ENCODE measurements at regions not wholly inside any gene's neighbourhood (a gene's known extent, or its start where the extent isn't known, plus 50 kb on each side); places are given as distances from the start of the nearest gene placed in this dataset.

DNA sequence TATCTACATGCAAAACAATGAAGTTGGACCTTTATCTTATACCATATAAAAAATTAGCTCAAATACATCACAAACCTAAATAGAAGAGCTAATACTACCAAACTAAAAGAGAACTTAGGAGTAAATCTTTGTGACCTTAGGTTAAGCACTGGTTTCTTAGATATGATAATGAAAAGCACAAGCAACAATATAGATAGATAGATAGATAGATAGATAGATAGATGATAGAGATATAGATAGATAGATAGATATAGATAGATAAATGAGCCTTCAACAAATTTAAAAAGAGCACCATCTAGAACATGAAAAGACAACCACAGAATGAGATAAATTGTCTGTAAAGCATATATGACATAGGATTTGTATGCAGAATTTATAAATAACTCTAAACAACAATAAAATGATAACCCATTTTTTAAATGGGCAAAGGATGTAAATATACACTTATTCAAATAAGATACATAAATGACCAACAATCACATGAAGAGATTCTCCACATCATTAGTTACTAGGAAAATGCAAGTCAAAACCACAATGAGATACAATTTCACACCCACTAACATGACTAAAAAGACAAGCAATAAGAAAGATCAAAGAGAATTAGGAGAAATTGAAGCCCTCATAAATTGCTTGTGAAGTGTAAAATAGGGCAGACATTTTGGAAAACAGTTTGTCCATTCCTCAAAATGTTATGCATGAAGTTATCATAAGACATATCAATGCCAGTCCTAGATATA lies 293.7 kb downstream of the BTG1 start:
- intact Hi-C loops (cut with DNase I) = no loop called here
- Histone ChIP-seq H3K9me3 (no peaks in the 10 kb centered on the region), H3K36me3 (no peaks in the 10 kb centered on the region), H3K27ac (no peak overlapping the region), H3K9ac (ENCODE audit: low read depth in 2 of 2, low read length in 2 of 2) (no peak overlapping the region), H3K4me1 (no peaks in the 10 kb centered on the region), H3K27me3 (no peaks in the 10 kb centered on the region), H3K4me3 (no peak overlapping the region)
- TF ChIP-seq, protein P1, sequence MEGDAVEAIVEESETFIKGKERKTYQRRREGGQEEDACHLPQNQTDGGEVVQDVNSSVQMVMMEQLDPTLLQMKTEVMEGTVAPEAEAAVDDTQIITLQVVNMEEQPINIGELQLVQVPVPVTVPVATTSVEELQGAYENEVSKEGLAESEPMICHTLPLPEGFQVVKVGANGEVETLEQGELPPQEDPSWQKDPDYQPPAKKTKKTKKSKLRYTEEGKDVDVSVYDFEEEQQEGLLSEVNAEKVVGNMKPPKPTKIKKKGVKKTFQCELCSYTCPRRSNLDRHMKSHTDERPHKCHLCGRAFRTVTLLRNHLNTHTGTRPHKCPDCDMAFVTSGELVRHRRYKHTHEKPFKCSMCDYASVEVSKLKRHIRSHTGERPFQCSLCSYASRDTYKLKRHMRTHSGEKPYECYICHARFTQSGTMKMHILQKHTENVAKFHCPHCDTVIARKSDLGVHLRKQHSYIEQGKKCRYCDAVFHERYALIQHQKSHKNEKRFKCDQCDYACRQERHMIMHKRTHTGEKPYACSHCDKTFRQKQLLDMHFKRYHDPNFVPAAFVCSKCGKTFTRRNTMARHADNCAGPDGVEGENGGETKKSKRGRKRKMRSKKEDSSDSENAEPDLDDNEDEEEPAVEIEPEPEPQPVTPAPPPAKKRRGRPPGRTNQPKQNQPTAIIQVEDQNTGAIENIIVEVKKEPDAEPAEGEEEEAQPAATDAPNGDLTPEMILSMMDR (IDR thresholded peaks at IDR 0.05) = no peak
- DNase-seq = no peak

DNA sequence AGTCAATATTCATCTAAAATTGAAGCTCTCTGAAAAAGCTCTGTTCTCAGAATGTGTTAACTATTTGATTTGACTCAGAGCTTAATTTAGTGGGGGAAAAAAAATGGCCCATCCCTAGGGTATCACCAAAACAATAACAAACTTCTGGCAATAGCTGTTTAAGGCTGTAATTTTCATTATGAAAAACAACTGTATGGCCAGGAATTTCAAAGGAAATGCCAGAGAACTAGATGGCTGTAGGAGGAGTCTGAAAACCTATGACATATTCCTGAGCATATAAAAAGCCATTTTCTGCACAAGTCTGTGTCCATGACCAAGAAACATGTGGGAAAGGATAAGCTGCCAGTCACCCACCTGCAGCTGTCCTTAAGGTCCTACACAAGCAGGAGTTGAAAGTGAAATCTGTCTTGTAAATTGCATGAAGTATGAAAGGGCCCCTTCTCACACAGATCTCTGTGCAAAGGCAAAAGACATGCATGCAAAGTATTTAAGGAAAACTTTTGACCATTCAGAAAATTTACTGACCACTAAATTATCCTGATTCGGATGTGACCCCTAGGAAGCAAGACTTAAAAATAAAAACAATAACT lies 299.1 kb downstream of the BTG1 start:
- Histone ChIP-seq H3K27me3 (no peaks in the 10 kb centered on the region), H3K4me1 (no peaks in the 10 kb centered on the region), H3K27ac (no peak overlapping the region), H3K9me3 (no peaks in the 10 kb centered on the region), H3K4me3 (no peak overlapping the region), H3K9ac (ENCODE audit: low read depth in 2 of 2, low read length in 2 of 2) (no peak overlapping the region), H3K36me3 (no peaks in the 10 kb centered on the region)
- TF ChIP-seq, protein P1 (IDR thresholded peaks at IDR 0.05) = no peak
- DNase-seq = no peak
- intact Hi-C loops (cut with DNase I) = no loop called here

DNA sequence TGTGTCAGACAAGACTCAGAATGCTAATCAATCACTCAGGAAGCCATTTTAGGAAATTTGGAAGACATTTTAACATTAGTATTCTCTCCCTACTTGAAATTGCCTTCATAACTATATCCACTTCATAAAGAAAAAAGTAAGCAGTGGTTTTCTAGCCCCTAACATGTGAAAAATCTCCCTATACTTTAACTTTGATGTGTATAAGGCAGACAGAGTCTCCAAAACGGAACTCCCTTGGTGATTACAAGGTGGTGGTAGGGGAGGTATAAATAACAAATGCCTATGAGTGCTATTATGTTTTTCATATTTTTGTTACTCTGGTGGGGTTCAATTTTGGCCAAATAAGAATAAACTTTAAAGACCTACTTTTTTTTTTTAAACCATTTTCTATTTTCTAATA lies 300.3 kb downstream of the BTG1 start:
- H3K9ac ChIP-seq (ENCODE audit: low read depth in 2 of 2, low read length in 2 of 2) = no peak overlapping the region
- H3K4me1 ChIP-seq = no peaks in the 10 kb centered on the region
- intact Hi-C loops (cut with DNase I) = no loop called here
- no peaks in the 10 kb centered on the region for H3K36me3 ChIP-seq
- TF ChIP-seq, protein P1 (IDR thresholded peaks at IDR 0.05) = no peak
- no peak overlapping the region for H3K4me3 ChIP-seq
- no peak overlapping the region for H3K27ac ChIP-seq
- DNase-seq = no peak
- no peaks in the 10 kb centered on the region for H3K9me3 ChIP-seq
- no peaks in the 10 kb centered on the region for H3K27me3 ChIP-seq

- TF ChIP-seq, protein P1 (IDR thresholded peaks at IDR 0.05) = no peak
- intact Hi-C loops (cut with DNase I) = no loop called here
- H3K27ac ChIP-seq = no peak overlapping the region
- no peak overlapping the region for H3K9ac ChIP-seq (ENCODE audit: low read depth in 2 of 2, low read length in 2 of 2)
- H3K4me1 ChIP-seq = no peaks in the 10 kb centered on the region
- no peaks in the 10 kb centered on the region for H3K27me3 ChIP-seq
- DNase-seq = no peak
- H3K36me3 ChIP-seq = no peaks in the 10 kb centered on the region
- H3K9me3 ChIP-seq = no peaks in the 10 kb centered on the region
- no peak overlapping the region for H3K4me3 ChIP-seq
Measured at GRCh38 chr12:91841822-91842221, 303.8 kb downstream of the BTG1 start.

DNA sequence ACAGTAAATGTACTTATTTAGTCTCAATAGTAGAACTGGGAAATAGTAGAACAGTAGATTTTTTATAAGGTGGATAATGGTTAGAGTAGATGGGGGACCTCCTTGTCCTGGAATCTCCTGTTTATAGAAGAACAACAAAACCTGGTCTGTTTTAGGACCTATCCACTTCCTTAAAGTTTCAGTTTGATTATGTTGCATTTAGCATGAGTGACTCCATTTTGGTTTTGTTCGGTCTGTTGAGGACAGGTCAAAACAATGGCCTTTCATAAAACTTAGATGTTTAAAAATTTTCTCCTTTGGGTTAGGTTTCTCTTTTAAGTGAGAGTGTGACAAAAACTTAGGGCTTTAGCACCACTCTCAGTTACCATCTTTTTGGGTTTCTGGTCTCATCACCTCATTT lies 308.9 kb downstream of the BTG1 start:
- Histone ChIP-seq H3K9me3 (no peaks in the 10 kb centered on the region), H3K4me3 (no peak overlapping the region), H3K9ac (ENCODE audit: low read depth in 2 of 2, low read length in 2 of 2) (no peak overlapping the region), H3K27me3 (no peaks in the 10 kb centered on the region), H3K36me3 (no peaks in the 10 kb centered on the region), H3K27ac (no peak overlapping the region), H3K4me1 (no peaks in the 10 kb centered on the region)
- TF ChIP-seq, protein P1 (IDR thresholded peaks at IDR 0.05) = no peak
- intact Hi-C loops (cut with DNase I) = no loop called here
- no peak for DNase-seq

Measured in colonic mucosa (tissue), 4 donors.